Heart left ventricle (tissue), 13 donors: ENCODE measurements at regions not wholly inside any gene's neighbourhood (a gene's known extent, or its start where the extent isn't known, plus 50 kb on each side); places are given as distances from the start of the nearest gene placed in this dataset.

ENCODE experiments used
- POLR2A ChIP-seq, 2 donors: fragments of 450-650 bp; IDR thresholded peaks; one replicate each; pipeline ENCODE4 v1.6.1; 2017; ENCODE audit warnings: antibody characterized with exemption in 2 of 2, mild to moderate bottlenecking in 2 of 2, moderate library complexity in 2 of 2
- TF ChIP-seq, protein P1 (sequence below), 12 donors: fragments of 200-600 bp; sonication (generic) in 4 of 12; IDR thresholded peaks; one replicate each; pipeline versions ENCODE4 v1.5.0 to v1.8.0; 2018 to 2022; ENCODE audit warnings: antibody characterized with exemption in 12 of 12, mild to moderate bottlenecking in 5 of 12
- donor health status: ischemic (EF 13 %, LVEDD 7.1; RV severe dilation, severe dysfunction).
- donor health status: DM: no; HTN: yes; CAD: no.
- donor health status: DM: no; HTN: no; CAD: no.
- donor health status: ischemic (EF 25% LVEDD 6.9; RV normal size, moderate dysfunction).
- donor health status: ischemic (EF 25% LVEDD 5.7; RV mildly dilated, moderate dysfunction).
- donor health status: ischemic (EF 35%, LVEDD 5.7; RV mildly dilated, moderate dysfunction).
- donor health status: nonischemic (EF 11% LVEDD 7.7; RV severe dilation, severe dysfunction).
- donor health status: DM: yes; HTN: yes; CAD: no.
- donor health status: PGD.
- donor health status: ischemic (EF 29% LVEDD 5.4; RV normal size, mild dysfunction).
- donor health status: nonischemic (EF 23%, LVEDD 6.1; RV moderate dilation, normal function).

DNA sequence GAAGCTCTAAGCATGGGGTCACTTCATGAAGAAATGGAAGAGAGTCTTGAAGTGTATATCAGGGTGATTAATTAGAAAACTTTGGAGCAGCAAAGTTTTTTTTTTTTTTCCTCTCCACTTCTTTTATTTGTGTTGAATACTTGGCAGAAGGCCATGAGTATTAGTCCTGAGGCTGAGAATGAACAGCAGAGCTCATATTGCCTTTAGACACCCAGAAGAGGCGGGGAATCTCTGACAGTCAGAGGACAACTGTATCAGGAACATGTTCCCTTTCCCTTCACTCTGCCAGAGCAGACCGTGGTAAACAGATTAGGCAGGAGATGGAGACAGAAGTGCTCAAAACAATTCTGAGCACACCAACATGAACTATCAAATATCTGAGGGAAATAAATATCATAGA lies 300.9 kb downstream of the FAM47A start:
- TF ChIP-seq, protein P1, sequence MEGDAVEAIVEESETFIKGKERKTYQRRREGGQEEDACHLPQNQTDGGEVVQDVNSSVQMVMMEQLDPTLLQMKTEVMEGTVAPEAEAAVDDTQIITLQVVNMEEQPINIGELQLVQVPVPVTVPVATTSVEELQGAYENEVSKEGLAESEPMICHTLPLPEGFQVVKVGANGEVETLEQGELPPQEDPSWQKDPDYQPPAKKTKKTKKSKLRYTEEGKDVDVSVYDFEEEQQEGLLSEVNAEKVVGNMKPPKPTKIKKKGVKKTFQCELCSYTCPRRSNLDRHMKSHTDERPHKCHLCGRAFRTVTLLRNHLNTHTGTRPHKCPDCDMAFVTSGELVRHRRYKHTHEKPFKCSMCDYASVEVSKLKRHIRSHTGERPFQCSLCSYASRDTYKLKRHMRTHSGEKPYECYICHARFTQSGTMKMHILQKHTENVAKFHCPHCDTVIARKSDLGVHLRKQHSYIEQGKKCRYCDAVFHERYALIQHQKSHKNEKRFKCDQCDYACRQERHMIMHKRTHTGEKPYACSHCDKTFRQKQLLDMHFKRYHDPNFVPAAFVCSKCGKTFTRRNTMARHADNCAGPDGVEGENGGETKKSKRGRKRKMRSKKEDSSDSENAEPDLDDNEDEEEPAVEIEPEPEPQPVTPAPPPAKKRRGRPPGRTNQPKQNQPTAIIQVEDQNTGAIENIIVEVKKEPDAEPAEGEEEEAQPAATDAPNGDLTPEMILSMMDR (IDR thresholded peaks at IDR 0.05): no peak
- TF ChIP-seq POLR2A (IDR thresholded peaks at IDR 0.05): no peak
